ENCODE measurements at regions not wholly inside any gene's neighbourhood (a gene's known extent, or its start where the extent isn't known, plus 50 kb on each side); places are given as distances from the start of the nearest gene placed in this dataset.

DNA sequence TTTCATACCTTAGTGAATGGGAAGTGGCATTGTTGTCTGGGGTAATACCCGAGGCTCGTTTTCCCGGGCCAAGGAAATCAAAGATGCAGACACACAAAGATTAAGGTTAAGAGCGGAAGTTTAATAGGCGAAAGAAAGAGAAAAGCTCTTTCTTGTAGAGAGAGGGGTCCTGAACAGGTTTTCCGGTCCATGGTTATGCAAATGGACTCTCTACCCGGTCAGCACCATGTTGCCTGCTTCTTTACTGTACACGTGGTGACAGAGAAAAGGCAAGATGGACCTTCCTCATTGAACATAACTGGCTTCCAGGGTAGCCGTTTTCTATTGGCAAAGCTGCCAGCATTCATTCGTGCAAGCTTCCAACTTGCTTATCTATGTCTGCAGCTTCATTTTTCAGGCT, 2063.5 kb downstream of the SUCLG1 start:
- TF ChIP-seq, protein P1, sequence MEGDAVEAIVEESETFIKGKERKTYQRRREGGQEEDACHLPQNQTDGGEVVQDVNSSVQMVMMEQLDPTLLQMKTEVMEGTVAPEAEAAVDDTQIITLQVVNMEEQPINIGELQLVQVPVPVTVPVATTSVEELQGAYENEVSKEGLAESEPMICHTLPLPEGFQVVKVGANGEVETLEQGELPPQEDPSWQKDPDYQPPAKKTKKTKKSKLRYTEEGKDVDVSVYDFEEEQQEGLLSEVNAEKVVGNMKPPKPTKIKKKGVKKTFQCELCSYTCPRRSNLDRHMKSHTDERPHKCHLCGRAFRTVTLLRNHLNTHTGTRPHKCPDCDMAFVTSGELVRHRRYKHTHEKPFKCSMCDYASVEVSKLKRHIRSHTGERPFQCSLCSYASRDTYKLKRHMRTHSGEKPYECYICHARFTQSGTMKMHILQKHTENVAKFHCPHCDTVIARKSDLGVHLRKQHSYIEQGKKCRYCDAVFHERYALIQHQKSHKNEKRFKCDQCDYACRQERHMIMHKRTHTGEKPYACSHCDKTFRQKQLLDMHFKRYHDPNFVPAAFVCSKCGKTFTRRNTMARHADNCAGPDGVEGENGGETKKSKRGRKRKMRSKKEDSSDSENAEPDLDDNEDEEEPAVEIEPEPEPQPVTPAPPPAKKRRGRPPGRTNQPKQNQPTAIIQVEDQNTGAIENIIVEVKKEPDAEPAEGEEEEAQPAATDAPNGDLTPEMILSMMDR (IDR thresholded peaks at IDR 0.05) = no peak
- no peak for TF ChIP-seq POLR2A (IDR thresholded peaks at IDR 0.05)
- no peak for TF ChIP-seq POLR2AphosphoS5 (IDR thresholded peaks at IDR 0.05)
